ENCODE measurements at regions not wholly inside any gene's neighbourhood (a gene's known extent, or its start where the extent isn't known, plus 50 kb on each side); places are given as distances from the start of the nearest gene placed in this dataset.
"Not testable (repeated sequence)": the region's sequence is repeated elsewhere in the genome, so short reads cannot be mapped to it uniquely, and the experiment has no call there.

DNA sequence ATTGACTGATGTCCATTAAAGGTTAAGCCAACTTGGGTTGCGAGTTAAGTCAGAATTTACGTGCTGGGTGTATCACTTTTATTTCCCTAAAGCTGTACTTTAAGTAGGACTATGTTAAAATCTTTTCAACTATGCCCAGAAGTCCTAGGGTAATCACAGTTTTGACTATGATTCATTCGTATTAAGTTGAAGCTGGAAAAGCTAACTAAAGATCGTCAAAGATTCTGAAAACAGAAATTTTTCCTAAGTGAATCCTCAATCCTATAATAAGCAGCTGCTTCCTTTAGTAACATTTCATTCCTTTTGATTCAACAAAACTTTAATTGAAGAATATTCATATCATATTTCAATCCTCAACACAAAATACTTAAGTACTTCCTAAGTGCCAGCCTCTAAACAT, 460.4 kb downstream of the ACTL7B start:
- FAIRE-seq (peak; percentile 48), DNase-seq (ENCODE audit: insufficient read length, low spot score) (no peak)
- TF ChIP-seq POLR2A (IDR thresholded peaks at IDR 0.05; ENCODE audit: low read depth, low read length), result no peak

GRCh38 chr9:108394726-108395125, 461.1 kb downstream of the ACTL7B start:
- DNase-seq (ENCODE audit: insufficient read length, low spot score) (no peak), FAIRE-seq (no peak)
- TF ChIP-seq POLR2A (IDR thresholded peaks at IDR 0.05; ENCODE audit: low read depth, low read length), result no peak

DNA sequence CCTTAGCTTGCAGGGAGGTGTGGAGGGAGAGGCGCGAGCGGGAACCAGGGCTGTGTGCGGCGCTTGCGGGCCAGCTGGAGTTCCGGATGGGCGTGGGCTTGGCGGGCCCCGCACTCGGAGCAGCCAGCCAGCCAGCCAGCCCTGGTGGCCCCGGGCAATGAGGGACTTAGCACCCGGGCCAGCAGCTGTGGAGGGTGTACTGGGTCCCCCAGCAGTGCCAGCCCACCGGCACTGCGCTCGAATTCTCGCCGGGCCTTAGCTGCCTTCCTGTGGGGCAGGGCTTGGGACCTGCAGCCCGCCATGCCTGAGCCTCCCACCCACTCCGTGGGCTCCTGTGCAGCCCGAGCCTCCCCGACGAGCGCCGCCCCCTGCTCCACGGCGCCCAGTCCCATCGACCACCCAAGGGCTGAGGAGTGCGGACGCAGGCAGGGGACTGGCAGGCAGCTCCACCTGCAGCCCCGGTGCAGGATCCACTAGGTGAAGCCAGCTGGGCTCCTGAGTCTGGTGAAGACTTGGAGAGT, 462.2 kb downstream of the ACTL7B start:
- DNase-seq (ENCODE audit: insufficient read length, low spot score); FAIRE-seq: not testable (repeated sequence)

GRCh38 chr9:108392877-108393276, 462.9 kb downstream of the ACTL7B start:
- DNase-seq (ENCODE audit: insufficient read length, low spot score), result no peak
- no peak for FAIRE-seq
- TF ChIP-seq POLR2A (IDR thresholded peaks at IDR 0.05; ENCODE audit: low read depth, low read length), result no peak

DNA sequence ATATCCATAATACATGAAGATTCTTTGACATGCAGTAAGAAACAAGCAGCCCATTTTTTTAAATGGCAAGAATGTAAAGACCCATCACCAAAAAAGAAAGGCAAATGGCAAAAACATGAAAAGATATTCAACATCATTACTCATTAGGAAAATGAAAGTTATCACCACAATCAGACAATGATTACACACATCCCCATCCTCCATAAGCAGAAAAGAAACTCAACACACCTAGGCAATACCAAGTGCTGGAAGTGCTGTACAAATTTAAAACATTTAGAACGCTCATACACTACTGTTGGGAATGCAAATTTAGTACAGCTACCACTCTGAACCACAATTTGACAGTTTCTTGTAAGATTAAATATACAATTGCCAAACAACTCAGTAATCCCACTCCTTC, 466.7 kb downstream of the ACTL7B start:
- FAIRE-seq, result peak; percentile 84
- DNase-seq (ENCODE audit: insufficient read length, low spot score), result no peak
- no peak for TF ChIP-seq POLR2A (IDR thresholded peaks at IDR 0.05; ENCODE audit: low read depth, low read length)

- TF ChIP-seq POLR2A (IDR thresholded peaks at IDR 0.05; ENCODE audit: low read depth, low read length), result no peak
- FAIRE-seq (peak; percentile 97), DNase-seq (ENCODE audit: insufficient read length, low spot score) (peak; percentile 12)
These were observed 468.9 kb downstream of the ACTL7B start for GRCh38 chr9:108386859-108387384.

DNA sequence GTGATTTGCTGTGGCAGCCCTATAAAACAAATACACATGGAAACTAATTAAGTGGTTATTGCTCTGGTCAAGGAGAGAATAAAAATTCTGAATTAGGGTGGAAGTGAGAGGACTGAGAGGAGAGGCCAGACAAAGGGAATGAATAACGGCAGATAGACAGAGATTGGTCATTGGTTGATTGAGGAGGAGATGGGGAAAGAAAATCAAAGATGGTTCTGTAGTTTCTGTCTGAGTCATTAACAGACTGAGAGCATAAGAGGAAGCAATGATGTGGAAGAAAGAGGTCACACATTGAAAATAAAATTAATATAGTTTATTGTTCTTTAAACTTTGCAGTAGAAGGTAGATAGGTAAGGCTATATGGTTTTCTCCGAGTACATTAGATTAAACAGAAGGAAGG, 469.8 kb downstream of the ACTL7B start:
- DNase-seq (ENCODE audit: insufficient read length, low spot score), result no peak
- FAIRE-seq, result peak; percentile 62
- TF ChIP-seq POLR2A (IDR thresholded peaks at IDR 0.05; ENCODE audit: low read depth, low read length), result no peak

DNA sequence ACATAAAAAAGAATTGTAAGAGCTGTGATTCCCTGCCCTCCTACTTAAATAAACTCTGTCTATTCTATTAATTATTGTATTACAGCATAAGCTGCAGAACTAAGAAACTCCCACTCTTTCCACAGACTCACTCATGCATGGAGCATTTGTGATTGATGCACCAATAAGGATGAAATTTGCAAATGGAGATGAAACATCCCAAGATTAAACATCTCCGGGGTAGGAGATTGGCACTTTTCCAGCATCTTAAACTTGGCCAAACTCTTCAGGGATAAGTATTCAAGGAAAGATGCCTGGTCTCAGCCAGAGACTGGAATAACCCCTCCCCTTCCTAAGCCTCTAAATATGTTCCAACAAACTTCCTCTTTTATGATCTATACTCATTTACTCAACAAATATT, 472.0 kb downstream of the ACTL7B start:
- DNase-seq (ENCODE audit: insufficient read length, low spot score) (no peak), FAIRE-seq (no peak)
- TF ChIP-seq POLR2A (IDR thresholded peaks at IDR 0.05; ENCODE audit: low read depth, low read length), result no peak

DNA sequence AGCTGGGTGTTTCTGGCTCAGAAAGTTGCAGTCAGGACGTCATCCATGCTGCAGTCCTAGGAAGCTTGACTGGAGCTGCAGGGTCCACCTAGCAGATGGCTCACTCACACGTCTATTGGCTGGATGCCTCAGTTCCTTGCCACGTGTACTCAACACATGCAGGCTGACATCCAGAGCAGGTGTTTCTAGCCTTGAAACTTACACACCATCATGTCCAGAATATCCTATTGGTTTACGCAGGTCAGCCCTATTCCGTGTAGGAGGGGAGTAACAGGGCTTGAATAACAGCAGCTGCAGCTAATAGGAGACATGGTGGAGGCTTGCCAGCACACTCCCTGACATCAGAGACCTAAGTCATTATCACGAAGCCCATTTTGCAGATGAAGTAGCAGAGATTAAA, 473.5 kb downstream of the ACTL7B start:
- TF ChIP-seq POLR2A (IDR thresholded peaks at IDR 0.05; ENCODE audit: low read depth, low read length), result no peak
- DNase-seq (ENCODE audit: insufficient read length, low spot score), result no peak
- no peak for FAIRE-seq

GRCh38 chr9:108377881-108378280, 477.9 kb downstream of the ACTL7B start:
- no peak for FAIRE-seq
- no peak for DNase-seq (ENCODE audit: insufficient read length, low spot score)
- no peak for TF ChIP-seq POLR2A (IDR thresholded peaks at IDR 0.05; ENCODE audit: low read depth, low read length)

GRCh38 chr9:108377382-108377781, 478.4 kb downstream of the ACTL7B start:
- DNase-seq (ENCODE audit: insufficient read length, low spot score), result no peak
- TF ChIP-seq POLR2A (IDR thresholded peaks at IDR 0.05; ENCODE audit: low read depth, low read length), result no peak
- no peak for FAIRE-seq

GRCh38 chr9:108376140-108376539, 479.6 kb downstream of the ACTL7B start:
- no peak for TF ChIP-seq POLR2A (IDR thresholded peaks at IDR 0.05; ENCODE audit: low read depth, low read length)
- FAIRE-seq, result no peak
- DNase-seq (ENCODE audit: insufficient read length, low spot score), result no peak

GRCh38 chr9:108374626-108375025, 481.2 kb downstream of the ACTL7B start:
- no peak for TF ChIP-seq POLR2A (IDR thresholded peaks at IDR 0.05; ENCODE audit: low read depth, low read length)
- FAIRE-seq, result no peak
- DNase-seq (ENCODE audit: insufficient read length, low spot score), result no peak

DNA sequence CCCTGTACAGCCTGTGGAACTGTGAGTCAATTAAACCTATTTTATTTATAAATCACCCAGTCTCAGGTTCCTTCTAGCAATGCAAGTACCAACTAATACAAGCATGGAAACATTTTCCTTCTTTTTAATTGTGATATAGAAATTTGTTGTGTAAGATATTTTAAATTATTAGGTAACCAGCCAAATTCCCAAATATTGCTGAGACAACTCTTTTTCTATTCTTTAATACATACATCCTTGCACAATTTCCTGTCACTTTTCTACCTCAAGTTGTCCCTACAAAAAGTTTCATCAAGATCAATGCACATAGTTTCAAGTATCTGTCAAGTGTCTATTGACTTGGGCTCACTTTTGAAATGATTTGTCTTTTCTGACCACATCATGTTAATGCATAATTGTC, 488.6 kb downstream of the ACTL7B start:
- FAIRE-seq (no peak), DNase-seq (ENCODE audit: insufficient read length, low spot score) (no peak)
- no peak for TF ChIP-seq POLR2A (IDR thresholded peaks at IDR 0.05; ENCODE audit: low read depth, low read length)

- no peak for TF ChIP-seq POLR2A (IDR thresholded peaks at IDR 0.05; ENCODE audit: low read depth, low read length)
- DNase-seq (ENCODE audit: insufficient read length, low spot score) (no peak), FAIRE-seq (no peak)
These were observed 492.5 kb downstream of the ACTL7B start for GRCh38 chr9:108363311-108363710.

GRCh38 chr9:108360304-108360703, 495.5 kb downstream of the ACTL7B start:
- FAIRE-seq (peak; percentile 38), DNase-seq (ENCODE audit: insufficient read length, low spot score) (no peak)
- TF ChIP-seq POLR2A (IDR thresholded peaks at IDR 0.05; ENCODE audit: low read depth, low read length), result no peak

Measured in H54 (cell line).